ENCODE measurements at regions not wholly inside any gene's neighbourhood (a gene's known extent, or its start where the extent isn't known, plus 50 kb on each side); places are given as distances from the start of the nearest gene placed in this dataset.

DNA sequence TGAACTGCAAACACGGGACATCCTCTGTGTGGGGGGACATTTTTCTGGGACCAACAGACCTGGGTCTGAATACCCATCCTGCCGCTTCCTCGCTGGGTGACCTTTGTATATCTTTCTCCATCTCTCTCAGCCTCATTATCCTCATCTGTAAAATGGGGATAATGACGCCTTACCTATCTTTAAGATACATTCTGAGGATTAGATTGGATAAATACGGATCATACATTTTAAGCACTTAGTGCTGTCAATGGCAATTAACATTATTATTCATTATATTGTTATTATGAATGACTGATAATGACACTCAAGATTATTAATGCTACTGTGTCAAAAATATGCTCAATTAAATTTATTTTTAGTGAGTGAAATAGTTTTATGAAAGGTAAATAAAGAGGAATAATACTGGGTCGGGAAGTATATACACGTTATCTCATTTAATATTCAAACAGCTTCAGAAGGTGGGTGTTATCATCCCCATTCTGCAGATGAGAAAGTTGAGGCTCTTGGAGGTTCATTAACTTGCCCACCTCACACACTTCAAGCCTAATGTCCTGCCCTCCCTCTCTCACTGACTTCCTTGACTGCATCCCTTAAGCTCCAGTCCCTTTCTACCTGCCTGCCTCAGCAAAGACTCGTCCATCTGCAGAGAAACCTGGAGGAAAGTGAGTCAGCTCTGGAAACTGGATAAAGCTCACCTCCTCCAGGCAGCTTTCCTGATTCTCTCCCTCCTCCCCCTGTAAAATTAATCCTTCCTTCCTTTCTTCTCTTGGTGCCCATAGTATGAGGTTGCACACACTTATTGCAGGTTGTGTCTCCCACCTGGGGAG, 120.7 kb upstream of the JUN start:
- TF ChIP-seq, protein P1, sequence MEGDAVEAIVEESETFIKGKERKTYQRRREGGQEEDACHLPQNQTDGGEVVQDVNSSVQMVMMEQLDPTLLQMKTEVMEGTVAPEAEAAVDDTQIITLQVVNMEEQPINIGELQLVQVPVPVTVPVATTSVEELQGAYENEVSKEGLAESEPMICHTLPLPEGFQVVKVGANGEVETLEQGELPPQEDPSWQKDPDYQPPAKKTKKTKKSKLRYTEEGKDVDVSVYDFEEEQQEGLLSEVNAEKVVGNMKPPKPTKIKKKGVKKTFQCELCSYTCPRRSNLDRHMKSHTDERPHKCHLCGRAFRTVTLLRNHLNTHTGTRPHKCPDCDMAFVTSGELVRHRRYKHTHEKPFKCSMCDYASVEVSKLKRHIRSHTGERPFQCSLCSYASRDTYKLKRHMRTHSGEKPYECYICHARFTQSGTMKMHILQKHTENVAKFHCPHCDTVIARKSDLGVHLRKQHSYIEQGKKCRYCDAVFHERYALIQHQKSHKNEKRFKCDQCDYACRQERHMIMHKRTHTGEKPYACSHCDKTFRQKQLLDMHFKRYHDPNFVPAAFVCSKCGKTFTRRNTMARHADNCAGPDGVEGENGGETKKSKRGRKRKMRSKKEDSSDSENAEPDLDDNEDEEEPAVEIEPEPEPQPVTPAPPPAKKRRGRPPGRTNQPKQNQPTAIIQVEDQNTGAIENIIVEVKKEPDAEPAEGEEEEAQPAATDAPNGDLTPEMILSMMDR (conservative IDR thresholded peaks at IDR 0.05; ENCODE audit: low read depth, low read length): no peak
- no peak for TF ChIP-seq EZH2 (IDR thresholded peaks at IDR 0.05; ENCODE audit: borderline replicate concordance, low read depth, low read length, poor library complexity, severe bottlenecking)

Data from A673 (cell line).